ENCODE measurements at regions not wholly inside any gene's neighbourhood (a gene's known extent, or its start where the extent isn't known, plus 50 kb on each side); places are given as distances from the start of the nearest gene placed in this dataset.
"Not testable (repeated sequence)": the region's sequence is repeated elsewhere in the genome, so short reads cannot be mapped to it uniquely, and the experiment has no call there.

DNA sequence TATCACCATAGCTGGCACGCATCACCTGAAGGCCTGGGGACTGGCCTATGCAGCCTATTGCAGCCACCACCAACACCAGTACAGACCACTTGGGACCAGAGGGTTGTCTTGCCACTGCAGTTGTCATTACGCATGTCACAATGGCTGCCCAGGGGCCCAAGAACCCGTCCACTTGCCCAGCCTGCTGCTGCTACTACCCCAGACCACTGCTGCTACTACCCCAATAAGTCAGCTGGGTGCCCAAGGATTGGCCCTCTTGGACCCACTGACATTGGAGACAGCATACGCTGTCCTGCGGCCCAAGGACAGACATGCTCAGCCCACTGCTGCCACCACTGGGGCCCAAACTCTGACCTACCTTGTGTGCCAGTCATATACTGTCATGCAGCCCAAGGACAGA, 102.7 kb upstream of the OR9Q1 start:
- DNase-seq: no peak

- no peak for DNase-seq
These were observed 91.6 kb upstream of the OR9Q1 start for GRCh38 chr11:57932105-57932504.

GRCh38 chr11:57935402-57936049, 88.2 kb upstream of the OR9Q1 start:
- DNase-seq: no peak

- DNase-seq: peak; percentile 35
These were observed 87.6 kb upstream of the OR9Q1 start for GRCh38 chr11:57936050-57936418.

- DNase-seq: no peak
These were observed 86.2 kb upstream of the OR9Q1 start for GRCh38 chr11:57937431-57937830.

DNA sequence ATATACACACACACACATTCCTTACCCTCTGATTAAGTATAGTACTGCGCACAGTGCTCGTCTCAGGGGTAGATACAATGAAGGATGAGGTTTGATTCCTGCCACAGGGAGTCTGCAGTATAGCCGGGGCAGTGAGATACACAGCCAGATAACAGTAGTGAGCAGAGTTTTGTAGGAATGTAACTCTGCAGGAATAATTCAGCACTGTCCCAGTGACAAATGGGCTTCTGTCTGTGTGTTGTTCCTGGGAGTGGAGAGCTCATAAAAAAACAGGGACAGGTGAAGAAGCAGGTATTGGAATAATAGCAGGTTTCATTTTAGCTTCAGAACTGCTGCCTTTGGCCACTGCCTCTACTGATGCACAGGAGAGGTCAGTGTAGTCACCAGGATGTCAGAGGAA, 85.3 kb upstream of the OR9Q1 start:
- DNase-seq: no peak

DNA sequence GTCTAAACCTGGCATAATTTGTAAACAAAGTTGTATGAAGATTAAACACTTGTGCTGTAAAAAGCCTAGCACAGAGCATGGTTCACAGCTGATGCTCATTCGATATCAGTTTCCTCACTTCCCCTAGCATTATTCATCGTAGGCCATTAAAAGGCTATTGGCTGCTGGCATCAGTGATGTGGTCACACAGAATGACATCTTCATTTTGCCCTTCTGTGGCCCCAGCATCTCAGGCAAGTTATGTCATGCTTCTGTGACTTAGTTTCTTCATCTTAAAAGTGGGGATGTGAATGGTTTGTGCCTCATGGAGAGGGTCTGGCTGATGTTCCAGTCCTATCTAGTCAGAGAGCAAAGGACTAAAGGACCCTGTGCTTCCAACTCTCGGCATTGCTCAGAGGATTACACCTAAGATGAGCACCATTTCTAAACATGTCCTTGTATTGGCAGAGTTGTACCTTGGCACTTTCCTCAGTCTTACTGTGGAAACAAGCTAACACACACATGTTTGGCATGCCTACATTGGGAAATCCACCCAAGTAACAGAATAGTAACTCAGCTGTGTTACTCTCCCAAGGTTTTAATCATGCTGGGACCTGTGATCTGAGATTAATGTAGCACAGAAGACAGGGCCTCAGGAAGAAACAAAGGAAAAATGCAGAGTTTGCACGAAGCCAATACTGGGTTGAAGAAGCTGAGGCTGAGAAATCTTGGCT, 83.5 kb upstream of the OR9Q1 start:
- no peak for DNase-seq

- no peak for DNase-seq
These were observed 81.8 kb upstream of the OR9Q1 start for GRCh38 chr11:57941875-57942274.

DNA sequence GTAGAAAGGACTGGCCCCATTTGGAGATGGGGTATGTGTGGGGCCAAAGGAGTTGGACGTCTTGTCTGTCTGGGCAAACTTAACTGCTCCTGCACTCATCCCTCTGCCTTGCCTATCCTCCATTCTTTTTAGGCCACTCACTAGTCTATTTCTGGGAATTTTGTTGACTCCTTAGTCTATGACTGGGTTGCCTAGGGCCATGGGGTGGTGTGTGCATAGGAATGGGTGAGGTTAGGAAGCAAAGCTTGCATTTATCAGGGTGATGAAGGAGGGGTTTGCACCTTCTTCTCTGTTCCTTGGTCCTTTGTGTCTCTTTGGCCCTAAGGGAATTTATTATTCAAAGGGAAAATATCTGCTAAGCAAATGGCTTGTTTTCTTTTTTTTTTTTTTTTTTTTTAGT, 80.9 kb upstream of the OR9Q1 start:
- DNase-seq: no peak

- DNase-seq: not testable (repeated sequence)
These were observed 79.9 kb upstream of the OR9Q1 start for GRCh38 chr11:57943766-57944165.

GRCh38 chr11:57946628-57947027, 77.1 kb upstream of the OR9Q1 start:
- DNase-seq: no peak

DNA sequence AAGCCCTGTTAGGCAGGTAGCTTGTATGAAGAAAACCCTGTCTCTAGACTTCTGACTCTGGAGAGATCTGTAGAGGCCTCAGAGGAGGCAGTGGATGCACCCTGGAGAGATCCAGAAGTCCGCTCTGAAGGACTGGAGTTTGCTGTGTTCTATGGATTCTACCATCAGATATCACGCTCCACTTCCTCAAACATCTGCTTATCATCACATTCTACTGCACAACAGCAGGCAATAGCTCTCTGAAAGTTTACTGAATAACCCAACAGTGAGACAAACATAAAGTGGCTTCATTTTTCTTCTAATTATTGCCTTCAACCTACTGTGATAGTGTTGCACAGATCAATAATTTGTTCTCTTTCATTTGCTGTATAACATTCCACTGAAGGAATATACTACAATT, 59.0 kb upstream of the OR9Q1 start:
- DNase-seq: no peak

- no peak for DNase-seq
These were observed 52.2 kb upstream of the OR9Q1 start for GRCh38 chr11:57971272-57972012.

GRCh38 chr11:57972013-57972367, 51.7 kb upstream of the OR9Q1 start:
- DNase-seq: no peak

Measured in dermis blood vessel endothelial cell (primary cell).